Epithelial cell of proximal tubule (primary cell): ENCODE measurements at regions not wholly inside any gene's neighbourhood (a gene's known extent, or its start where the extent isn't known, plus 50 kb on each side); places are given as distances from the start of the nearest gene placed in this dataset.

ENCODE experiments used
- DNase-seq: peaks from one replicate; pipeline ENCODE4 v3.0.0-alpha.2; 2011; ENCODE audit warnings: low read depth
- H3K4me3 ChIP-seq: 2 replicates; pipeline ENCODE4 v1.5.1; 2011; ENCODE audit warnings: low read depth, mild to moderate bottlenecking, low read length
- CTCF ChIP-seq: conservative IDR thresholded peaks from 2 replicates; pipeline ENCODE4 v1.5.1; 2012; ENCODE audit warnings: low read depth, mild to moderate bottlenecking, low read length

GRCh38 chr16:50470687-50471086 lies 77.5 kb upstream of the NKD1 start:
- DNase-seq: no peak
- H3K4me3 ChIP-seq: no peak overlapping the region
- TF ChIP-seq CTCF: no peak

GRCh38 chr16:50469744-50470321 lies 78.4 kb upstream of the NKD1 start:
- DNase-seq: no peak
- H3K4me3 ChIP-seq: no peak overlapping the region
- TF ChIP-seq CTCF: no peak

GRCh38 chr16:50469121-50469743 lies 79.0 kb upstream of the NKD1 start:
- TF ChIP-seq CTCF: no peak
- DNase-seq: no peak

GRCh38 chr16:50468749-50469078 lies 79.5 kb upstream of the NKD1 start:
- no peak overlapping the region for H3K4me3 ChIP-seq
- no peak for DNase-seq
- no peak for TF ChIP-seq CTCF

More at GRCh38 chr16:50469121-50469743, 79.0 kb upstream of the NKD1 start:
- no peak overlapping the region for H3K4me3 ChIP-seq

GRCh38 chr16:50467943-50468748 lies 80.0 kb upstream of the NKD1 start:
- H3K4me3 ChIP-seq: peak overlapping the region; percentile 19
- no peak for TF ChIP-seq CTCF
- no peak for DNase-seq

GRCh38 chr16:50467559-50467942 lies 80.6 kb upstream of the NKD1 start:
- TF ChIP-seq CTCF: no peak
- H3K4me3 ChIP-seq: peak overlapping the region; percentile 19
- no peak for DNase-seq
